HepG2 (cell line): ENCODE measurements at regions not wholly inside any gene's neighbourhood (a gene's known extent, or its start where the extent isn't known, plus 50 kb on each side); places are given as distances from the start of the nearest gene placed in this dataset.

Experiments used
- ATAC-seq: fragments of 200-7000 bp; cut with Tn5 transposase; 3 replicates; pipeline ENCODE4 v1.9.1; 2020; ENCODE audit warnings: mild to moderate bottlenecking, moderate library complexity
- BruUV-seq: library from RNA; stranded (reverse); fragments of 400-500 nt; replicated peaks from 2 replicates; lab custom pipeline; 2021; lab: Mats Ljungman, UMichigan
- CTCF ChIA-PET: fragments of 300-600 bp; formaldehyde crosslinking; extraction: SDS; loops from one replicate; lab custom pipeline; 2021; ENCODE audit warnings: low total read pairs, inconsistent platforms, low intra/inter-chr PET ratio; lab: Yijun Ruan, JAX
- POLR2A ChIA-PET: fragments of 350-600 bp; sonication (Branson Sonifier 250); formaldehyde crosslinking; loops from one replicate; lab custom pipeline; 2020; ENCODE audit warnings: antibody characterized with exemption, inconsistent platforms; lab: Yijun Ruan, JAX
- DNase-seq: peaks from one replicate; pipeline ENCODE4 v3.0.0-alpha.2; 2015; ENCODE audit warnings: low spot score
- FAIRE-seq: peaks from 3 replicates; lab custom pipeline; 2011; peaks lifted over from hg19 to GRCh38; lab: Jason Lieb, UNC
- H2AFZ ChIP-seq: one replicate; pipeline ENCODE4 v1.6.1; 2011; ENCODE audit warnings: low read length, inconsistent platforms
- H3K27ac ChIP-seq: fragments of 300-600 bp; 3 replicates; pipeline ENCODE4 v1.8.0; 2011; ENCODE audit warnings: mixed run types, mild to moderate bottlenecking, mixed read lengths, low read length, inconsistent platforms; ENCODE audit not compliant: insufficient read depth; ENCODE audit errors: extremely low read length
- H3K27me3 ChIP-seq, 2 experiments: fragments of 200-600 bp in 1 of 2; 2 replicates in 1 of 2; 3 replicates in 1 of 2; pipeline versions ENCODE4 v1.6.0 to v1.8.0; 2011; ENCODE audit warnings: low read length in 2 of 2, mild to moderate bottlenecking in 2 of 2, moderate library complexity in 2 of 2, inconsistent platforms in 1 of 2; ENCODE audit not compliant: insufficient read depth in 2 of 2, control insufficient read depth in 1 of 2
- H3K36me3 ChIP-seq, 2 experiments: fragments of 200-600 bp in 1 of 2; replicated peaks in 1 of 2; 2 replicates in 1 of 2; 3 replicates in 1 of 2; pipeline versions ENCODE4 v1.5.1 to v1.8.0; 2011; ENCODE audit warnings: low read length in 2 of 2, inconsistent platforms in 1 of 2; ENCODE audit not compliant: insufficient read depth in 2 of 2, control insufficient read depth in 1 of 2
- H3K4me1 ChIP-seq: 2 replicates; pipeline ENCODE4 v1.5.1; 2012; ENCODE audit warnings: low read length, inconsistent platforms; ENCODE audit not compliant: insufficient read depth
- H3K4me2 ChIP-seq: 2 replicates; pipeline ENCODE4 v1.6.0; 2011; ENCODE audit warnings: low read depth, low read length, inconsistent platforms
- H3K4me3 ChIP-seq, 3 experiments: fragments of 200-600 bp in 1 of 3; sonication (generic), shearing (Covaris generic) in 1 of 3; replicated peaks in 1 of 3; 2 replicates each; pipeline ENCODE4 v1.5.1; 2011 to 2016; ENCODE audit warnings: low read length in 3 of 3, inconsistent platforms in 2 of 3, low read depth in 2 of 3, mild to moderate bottlenecking in 2 of 3, control low read depth in 1 of 3, mixed read lengths in 1 of 3; ENCODE audit not compliant: insufficient read depth in 1 of 3
- H3K79me2 ChIP-seq: one replicate; pipeline ENCODE4 v1.6.1; 2011; ENCODE audit warnings: low read length, inconsistent platforms; ENCODE audit not compliant: insufficient read depth
- H3K9ac ChIP-seq: 2 replicates; pipeline ENCODE4 v1.6.0; 2011; ENCODE audit warnings: mild to moderate bottlenecking, low read depth, low read length, inconsistent platforms; ENCODE audit not compliant: insufficient read depth
- H3K9me3 ChIP-seq: 2 replicates; pipeline ENCODE4 v1.5.1; 2012; ENCODE audit warnings: mild to moderate bottlenecking, low read length
- H4K20me1 ChIP-seq: 2 replicates; pipeline ENCODE4 v1.6.0; 2011; ENCODE audit warnings: inconsistent platforms, mild to moderate bottlenecking, low read length, moderate library complexity; ENCODE audit not compliant: insufficient read depth
- DZIP1 ChIP-seq: sonication (generic); formaldehyde crosslinking; IDR thresholded peaks from 2 replicates; pipeline ENCODE4 v1.5.0; 2020; ENCODE audit warnings: mild to moderate bottlenecking, missing genetic modification reagents
- ELK4 ChIP-seq: sonication (generic); formaldehyde crosslinking; IDR thresholded peaks from 2 replicates; pipeline ENCODE4 v1.9.0; 2021; ENCODE audit warnings: missing genetic modification reagents, borderline replicate concordance
- FLYWCH1 ChIP-seq: sonication (generic); formaldehyde crosslinking; IDR thresholded peaks from 2 replicates; pipeline ENCODE4 v1.8.1; 2023; ENCODE audit warnings: mild to moderate bottlenecking, missing genetic modification reagents
- KDM3A ChIP-seq: IDR thresholded peaks from 2 replicates; pipeline ENCODE4 v1.6.1; 2018; ENCODE audit warnings: low read depth, missing compliant biosample characterization
- KLF6 ChIP-seq: IDR thresholded peaks from 2 replicates; pipeline ENCODE4 v1.8.0; 2016; ENCODE audit warnings: missing biosample characterization, missing genetic modification reagents
- MBD4 ChIP-seq: IDR thresholded peaks from 2 replicates; pipeline ENCODE4 v1.6.1; 2012; ENCODE audit warnings: low read length, inconsistent platforms, borderline replicate concordance
- MBNL3 ChIP-seq: fragments of 250-450 bp; sonication (Bioruptor Pico); conservative IDR thresholded peaks from 2 replicates; pipeline ENCODE4 v1.8.0; 2022; ENCODE audit warnings: mild to moderate bottlenecking, inconsistent platforms
- PHF20 ChIP-seq: sonication (generic); formaldehyde crosslinking; IDR thresholded peaks from 2 replicates; pipeline ENCODE4 v1.5.0; 2020; ENCODE audit warnings: mild to moderate bottlenecking, missing genetic modification reagents
- SMYD3 ChIP-seq: sonication (generic); formaldehyde crosslinking; IDR thresholded peaks from 2 replicates; pipeline ENCODE4 v1.8.1; 2023; ENCODE audit warnings: mild to moderate bottlenecking, missing genetic modification reagents
- ZNF18 ChIP-seq: sonication (generic); formaldehyde crosslinking; IDR thresholded peaks from 2 replicates; pipeline ENCODE4 v1.8.0; 2022; ENCODE audit warnings: mild to moderate bottlenecking, missing genetic modification reagents; ENCODE audit not compliant: insufficient replicate concordance
- ZNF772 ChIP-seq: sonication (generic); formaldehyde crosslinking; IDR thresholded peaks from 2 replicates; pipeline ENCODE4 v1.5.0; 2020; ENCODE audit warnings: mild to moderate bottlenecking, missing genetic modification reagents
- ZSCAN31 ChIP-seq: sonication (generic); formaldehyde crosslinking; IDR thresholded peaks from 2 replicates; pipeline ENCODE4 v1.5.0; 2020; ENCODE audit warnings: low read depth, mild to moderate bottlenecking, missing genetic modification reagents
- WGBS: methylation state at CpG from one replicate; pipeline ENCODE4 v1.1.6; 2017; ENCODE audit warnings: low lambda C conversion rate; 5-methylcytosine and 5-hydroxymethylcytosine counted together
- in situ Hi-C: cut with HindIII; loops from 2 replicates; pipeline ENCODE4 v1.10.0; 2017; ENCODE audit warnings: low pct_unique_long_range_greater_than_20kb; ENCODE audit not compliant: extremely low pct_ligation_motif_present
- intact Hi-C: fragments of 100-400 bp; cut with micrococcal nuclease; formaldehyde crosslinking; loops from one replicate; pipeline ENCODE4 v1.10.0; 2022; ENCODE audit not compliant: unreplicated experiment

GRCh38 chr7:69218576-69218975, 379.7 kb upstream of the AUTS2 start:
- Histone ChIP-seq H4K20me1 (no peaks in the 10 kb centered on the region), H3K9me3 (no peaks in the 10 kb centered on the region), H3K79me2 (no peaks in the 10 kb centered on the region), H3K4me1 (no peaks in the 10 kb centered on the region), H3K27ac (no peak overlapping the region), H3K4me2 (no peak overlapping the region), H3K27me3 (no peaks in the 10 kb centered on the region), H3K36me3 (no peaks in the 10 kb centered on the region), H3K4me3 (no peak overlapping the region), H2AFZ (no peak overlapping the region), H3K9ac (no peak overlapping the region)
- BruUV-seq: no TSS peak
- CTCF ChIA-PET: no interaction called here
- in situ Hi-C loops: no loop called here
- POLR2A ChIA-PET: no interaction called here
- DNase-seq (no peak), ATAC-seq (no peak), FAIRE-seq (no peak)
- 31% methylated on average over 4 of the region's 4 CpGs for WGBS
- intact Hi-C loops: no loop called here
- TF ChIP-seq KDM3A (CRISPR knock-in tag) (no peak), ELK4 (no peak), ZNF772 (CRISPR knock-in tag) (no peak), FLYWCH1 (no peak), ZNF18 (CRISPR knock-in tag) (no peak), DZIP1 (no peak), SMYD3 (CRISPR knock-in tag) (no peak), MBD4 (no peak), KLF6 (CRISPR knock-in tag) (no peak), ZSCAN31 (CRISPR knock-in tag) (no peak), MBNL3 (no peak), PHF20 (CRISPR knock-in tag) (no peak)
